CD4-positive, CD25-positive, alpha-beta regulatory T cell (primary cell): ENCODE measurements at regions not wholly inside any gene's neighbourhood (a gene's known extent, or its start where the extent isn't known, plus 50 kb on each side); places are given as distances from the start of the nearest gene placed in this dataset.
A peak's percentile ranks its signal among the peaks of the same experiment; 100 is the strongest.
"Not testable (repeated sequence)": the region's sequence is repeated elsewhere in the genome, so short reads cannot be mapped to it uniquely, and the experiment has no call there.

Experiments used
- ATAC-seq, 2 donors: fragments of 150-1000 bp; cut with Tn5 transposase; one replicate each; pipeline ENCODE4 v1.10.0; 2021; ENCODE audit warnings: low read depth in 2 of 2, moderate number of reproducible peaks in 2 of 2, moderate library complexity in 1 of 2
- DNase-seq, 3 donors: peaks; one replicate each; pipeline versions ENCODE4 v3.0.0 to v3.0.0-alpha.2; 2012 to 2022; ENCODE audit warnings: mixed read lengths in 1 of 3
- H3K27ac ChIP-seq: one replicate; pipeline ENCODE4 v1.7.0; 2013; ENCODE audit warnings: mild to moderate bottlenecking, low read length; ENCODE audit not compliant: insufficient read depth, poor library complexity, severe bottlenecking
- H3K27me3 ChIP-seq: one replicate; pipeline ENCODE4 v1.7.0; 2013; ENCODE audit warnings: low read length; ENCODE audit not compliant: control insufficient read depth, insufficient read depth
- H3K36me3 ChIP-seq: one replicate; pipeline ENCODE4 v1.7.0; 2013; ENCODE audit warnings: mild to moderate bottlenecking, low read length, moderate library complexity; ENCODE audit not compliant: control insufficient read depth, insufficient read depth
- H3K4me1 ChIP-seq: 2 replicates; pipeline ENCODE4 v1.7.0; 2013; ENCODE audit warnings: mild to moderate bottlenecking, low read length; ENCODE audit not compliant: insufficient read depth, control insufficient read depth, poor library complexity, severe bottlenecking
- H3K4me3 ChIP-seq: one replicate; pipeline ENCODE4 v1.7.0; 2013; ENCODE audit warnings: low read depth, mild to moderate bottlenecking, low read length, moderate library complexity
- H3K9me3 ChIP-seq, 2 experiments: 1 replicate in 1 of 2; 2 replicates in 1 of 2; pipeline ENCODE4 v1.7.0; 2013; ENCODE audit warnings: low read length in 2 of 2, mild to moderate bottlenecking in 1 of 2, moderate library complexity in 1 of 2; ENCODE audit not compliant: control insufficient read depth in 2 of 2
- H3K27ac Mint-ChIP-seq, 3 donors: one replicate each; pipeline ENCODE4 v1.8.0; 2020 to 2022; ENCODE audit warnings: mild to moderate bottlenecking in 3 of 3, mixed read lengths in 3 of 3, moderate library complexity in 2 of 3
- H3K27me3 Mint-ChIP-seq: one replicate; pipeline ENCODE4 v1.8.0; 2022; ENCODE audit warnings: mild to moderate bottlenecking, mixed read lengths
- H3K36me3 Mint-ChIP-seq: one replicate; pipeline ENCODE4 v1.8.0; 2020; ENCODE audit warnings: mixed read lengths
- H3K4me1 Mint-ChIP-seq, 4 donors: one replicate each; pipeline ENCODE4 v1.8.0; 2020 to 2022; ENCODE audit warnings: mixed read lengths in 4 of 4, mild to moderate bottlenecking in 1 of 4
- H3K4me3 Mint-ChIP-seq, 4 donors: one replicate each; pipeline ENCODE4 v1.8.0; 2020 to 2022; ENCODE audit warnings: mild to moderate bottlenecking in 4 of 4, mixed read lengths in 4 of 4, moderate library complexity in 3 of 4
- H3K9me3 Mint-ChIP-seq, 7 donors: one replicate each; pipeline ENCODE4 v1.8.0; 2020 to 2022; ENCODE audit warnings: mixed read lengths in 7 of 7, mild to moderate bottlenecking in 3 of 7, moderate library complexity in 2 of 7

DNA sequence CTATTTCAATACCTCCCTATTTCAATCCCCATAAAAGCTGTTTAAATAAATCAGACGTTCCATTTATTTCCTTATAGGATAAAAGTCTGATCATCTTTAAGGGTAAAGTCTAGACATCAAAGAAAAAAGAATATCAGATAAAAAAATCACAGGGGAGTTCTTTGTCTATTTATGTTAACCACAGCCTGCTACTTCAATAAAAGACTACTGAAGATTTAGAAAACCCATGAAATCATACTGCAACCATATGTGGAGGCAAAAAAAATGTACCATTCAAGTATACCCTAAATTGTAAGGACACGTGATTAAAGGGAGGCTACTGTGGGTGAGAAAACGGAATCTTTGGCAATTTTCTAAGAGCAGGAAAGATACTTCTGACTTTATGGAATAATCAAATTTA, 108.2 kb upstream of the TNFSF4 start:
- Mint-ChIP-seq H3K4me3 (no peak overlapping the region), H3K27ac (no peak overlapping the region), H3K27me3 (peaks cover 13% of the 10 kb centered on the region), H3K9me3 (peaks cover 0 to 10% (median 4%) of the 10 kb centered on the region in 7 donors), H3K36me3 (peaks cover 16% of the 10 kb centered on the region), H3K4me1 (peaks cover 0 to 5% (median 1%) of the 10 kb centered on the region in 4 donors)
- no peak for ATAC-seq
- Histone ChIP-seq H3K4me3 (no peak overlapping the region), H3K27ac (no peak overlapping the region), H3K27me3 (no peaks in the 10 kb centered on the region), H3K4me1 (no peaks in the 10 kb centered on the region), H3K9me3 (peaks cover 0 to 4% of the 10 kb centered on the region in 2 experiments), H3K36me3 (peaks cover 4% of the 10 kb centered on the region)
- DNase-seq = no peak

- peaks cover 20% of the 10 kb centered on the region for H3K36me3 Mint-ChIP-seq
- no peaks in the 10 kb centered on the region for H3K27me3 ChIP-seq
- no peak overlapping the region for H3K4me3 ChIP-seq
- no peaks in the 10 kb centered on the region for H3K4me1 ChIP-seq
- DNase-seq (no peak), ATAC-seq (no peak)
- H3K9me3 ChIP-seq = no peaks in the 10 kb centered on the region
- no peak overlapping the region for H3K27ac Mint-ChIP-seq
- H3K4me1 Mint-ChIP-seq = peaks cover 0 to 8% (median 3%) of the 10 kb centered on the region in 4 donors
- peaks cover 7% of the 10 kb centered on the region for H3K27me3 Mint-ChIP-seq
- H3K27ac ChIP-seq = no peak overlapping the region
- peaks cover 4% of the 10 kb centered on the region for H3K36me3 ChIP-seq
- H3K4me3 Mint-ChIP-seq = no peak overlapping the region
- H3K9me3 Mint-ChIP-seq = peaks cover 0 to 19% (median 6%) of the 10 kb centered on the region in 7 donors
These were observed 111.7 kb upstream of the TNFSF4 start for GRCh38 chr1:173318788-173319187.

- not testable (repeated sequence) for H3K27me3 ChIP-seq, H3K9me3 ChIP-seq, H3K4me1 ChIP-seq, ATAC-seq, H3K36me3 ChIP-seq, H3K4me1 Mint-ChIP-seq, H3K27ac Mint-ChIP-seq, H3K4me3 ChIP-seq, H3K27ac ChIP-seq, DNase-seq, H3K27me3 Mint-ChIP-seq, H3K4me3 Mint-ChIP-seq
- Mint-ChIP-seq H3K9me3 (peaks cover 0 to 26% (median 9%) of the 10 kb centered on the region in 7 donors), H3K36me3 (peaks cover 19% of the 10 kb centered on the region)
These were observed 117.2 kb upstream of the TNFSF4 start for GRCh38 chr1:173324352-173324751.

GRCh38 chr1:173327987-173328386, 120.9 kb upstream of the TNFSF4 start:
- H3K4me1 Mint-ChIP-seq = peaks cover 7 to 19% (median 15%) of the 10 kb centered on the region in 4 donors
- ATAC-seq, H3K36me3 Mint-ChIP-seq, H3K27ac ChIP-seq, H3K4me3 ChIP-seq, H3K4me1 ChIP-seq, H3K27me3 ChIP-seq, H3K36me3 ChIP-seq, DNase-seq, H3K4me3 Mint-ChIP-seq, H3K9me3 ChIP-seq, H3K27me3 Mint-ChIP-seq: not testable (repeated sequence)
- peak overlapping the region in 1 of 3 donors; percentile 14 for H3K27ac Mint-ChIP-seq
- H3K9me3 Mint-ChIP-seq = peaks cover 0 to 11% (median 3%) of the 10 kb centered on the region in 7 donors

GRCh38 chr1:173328961-173329360, 121.8 kb upstream of the TNFSF4 start:
- Histone ChIP-seq H3K4me3 (no peak overlapping the region), H3K9me3 (no peaks in the 10 kb centered on the region), H3K27ac (no peak overlapping the region), H3K4me1 (peaks cover 3% of the 10 kb centered on the region), H3K27me3 (no peaks in the 10 kb centered on the region), H3K36me3 (no peaks in the 10 kb centered on the region)
- H3K4me3 Mint-ChIP-seq = no peak overlapping the region
- peaks cover under 1% of the 10 kb centered on the region for H3K36me3 Mint-ChIP-seq
- H3K9me3 Mint-ChIP-seq = peaks cover 0 to 5% (median 2%) of the 10 kb centered on the region in 7 donors
- DNase-seq (no peak), ATAC-seq (no peak)
- H3K27ac Mint-ChIP-seq = no peak overlapping the region
- H3K27me3 Mint-ChIP-seq = no peaks in the 10 kb centered on the region
- H3K4me1 Mint-ChIP-seq = peaks cover 7 to 20% (median 15%) of the 10 kb centered on the region in 4 donors

GRCh38 chr1:173329726-173330125, 122.6 kb upstream of the TNFSF4 start:
- peaks cover 7 to 20% (median 15%) of the 10 kb centered on the region in 4 donors for H3K4me1 Mint-ChIP-seq
- H3K4me3 Mint-ChIP-seq = no peak overlapping the region
- Histone ChIP-seq H3K27me3 (no peaks in the 10 kb centered on the region), H3K4me3 (no peak overlapping the region), H3K27ac (no peak overlapping the region), H3K9me3 (no peaks in the 10 kb centered on the region), H3K4me1 (peaks cover 3% of the 10 kb centered on the region), H3K36me3 (no peaks in the 10 kb centered on the region)
- DNase-seq = no peak
- H3K9me3 Mint-ChIP-seq = peaks cover 0 to 2% (median 0%) of the 10 kb centered on the region in 7 donors
- peaks cover 3% of the 10 kb centered on the region for H3K36me3 Mint-ChIP-seq
- ATAC-seq = no peak
- H3K27me3 Mint-ChIP-seq = no peaks in the 10 kb centered on the region
- H3K27ac Mint-ChIP-seq = peak overlapping the region in 1 of 3 donors; percentile 14

DNA sequence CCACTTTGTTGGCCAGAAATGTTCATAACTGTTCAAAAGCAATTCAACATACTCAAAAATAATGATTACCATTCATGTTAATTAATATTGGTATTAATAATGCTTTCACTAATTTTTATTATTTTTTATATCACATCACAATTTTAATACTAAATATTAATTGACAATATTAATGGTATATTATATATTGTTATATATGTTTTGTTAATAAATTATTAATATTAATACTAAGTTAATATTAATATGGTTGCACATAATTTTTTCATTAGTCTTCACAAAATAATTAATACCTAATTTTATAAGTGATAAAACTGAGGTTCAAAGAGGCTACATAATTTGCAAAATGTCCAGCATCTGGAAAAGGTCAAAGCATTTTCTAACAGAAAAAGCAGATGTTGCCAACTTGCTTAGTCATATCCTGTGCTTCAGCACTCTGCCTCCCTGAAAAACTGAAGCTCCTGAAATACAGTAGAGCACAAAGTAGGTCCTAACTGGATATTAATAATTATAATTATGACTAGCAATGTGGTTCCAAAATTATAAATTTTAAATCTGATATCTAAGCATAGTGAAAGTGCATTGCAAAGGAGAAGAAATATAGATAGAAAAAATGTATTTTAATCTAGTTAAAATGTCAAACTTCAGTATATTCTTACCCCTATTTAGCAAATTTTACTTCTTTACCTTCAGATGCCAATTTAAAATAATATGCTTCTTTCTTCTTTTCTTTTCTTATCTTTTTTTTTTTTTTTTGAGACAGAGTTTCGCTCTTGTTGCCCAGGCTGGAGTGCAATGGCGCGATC, 123.2 kb upstream of the TNFSF4 start:
- H3K36me3 Mint-ChIP-seq = peaks cover 6% of the 10 kb centered on the region
- Histone ChIP-seq H3K27ac (no peak overlapping the region), H3K36me3 (no peaks in the 10 kb centered on the region), H3K27me3 (no peaks in the 10 kb centered on the region), H3K4me3 (no peak overlapping the region), H3K4me1 (peaks cover 3% of the 10 kb centered on the region), H3K9me3 (no peaks in the 10 kb centered on the region)
- no peaks in the 10 kb centered on the region for H3K27me3 Mint-ChIP-seq
- H3K27ac Mint-ChIP-seq = peak overlapping the region in 1 of 3 donors; percentile 84
- no peak overlapping the region for H3K4me3 Mint-ChIP-seq
- peaks cover 7 to 20% (median 15%) of the 10 kb centered on the region in 4 donors for H3K4me1 Mint-ChIP-seq
- ATAC-seq = no peak
- no peak for DNase-seq
- H3K9me3 Mint-ChIP-seq = peaks cover 0 to 2% (median 0%) of the 10 kb centered on the region in 7 donors
